ENCODE measurements at regions not wholly inside any gene's neighbourhood (a gene's known extent, or its start where the extent isn't known, plus 50 kb on each side); places are given as distances from the start of the nearest gene placed in this dataset. TPM values are rescaled to one million over a fixed set of nuclear protein-coding genes. Genes with fewer than 3 reads are reported as not detected.
A peak's percentile ranks its signal among the peaks of the same experiment; 100 is the strongest.
"Not testable (repeated sequence)": the region's sequence is repeated elsewhere in the genome, so short reads cannot be mapped to it uniquely, and the experiment has no call there.

- FAIRE-seq, result no peak
- DNase-seq (ENCODE audit: low spot score in 2 of 2), result peak; percentile 0
These were observed 89.5 kb upstream of the ZNF519 start for GRCh38 chr18:14221689-14222088.

DNA sequence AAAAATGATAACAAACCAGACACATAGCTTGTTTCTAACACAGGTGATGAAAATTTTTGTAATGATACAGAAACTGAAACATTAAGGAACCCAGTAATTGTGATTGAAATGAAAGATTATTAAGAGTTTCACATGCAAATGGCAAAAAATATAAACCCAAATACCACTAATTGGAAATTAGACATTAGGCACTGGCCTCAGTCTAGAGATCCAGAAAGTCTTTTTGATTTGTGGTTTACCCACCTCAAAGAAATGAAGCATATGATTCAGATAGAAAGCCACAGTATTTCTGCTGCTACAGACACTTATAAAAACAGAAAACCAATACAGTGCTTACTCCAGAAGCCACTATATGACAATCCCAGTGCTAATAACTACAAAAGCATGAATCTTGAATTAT, 83.7 kb upstream of the ZNF519 start:
- FAIRE-seq, result not testable (repeated sequence)

DNA sequence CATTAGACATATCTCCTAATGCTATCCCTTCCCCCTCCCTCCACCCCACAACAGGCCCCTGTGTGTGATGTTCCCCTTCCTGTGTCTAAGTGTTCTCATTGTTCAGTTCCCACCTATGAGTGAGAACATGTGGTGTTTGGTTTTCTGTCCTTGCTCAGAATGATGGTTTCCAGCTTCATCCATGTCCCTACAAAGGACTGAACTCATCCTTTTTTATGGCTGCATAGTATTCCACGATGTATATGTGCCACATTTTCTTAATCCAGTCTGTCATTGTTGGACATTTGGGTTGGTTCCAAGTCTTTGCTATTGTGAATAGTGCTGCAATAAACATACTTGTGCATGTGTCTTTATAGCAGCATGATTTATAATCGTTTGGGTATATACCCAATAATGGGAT, 71.2 kb upstream of the ZNF519 start:
- not testable (repeated sequence) for FAIRE-seq

More for the DNA sequence above, 83.7 kb upstream of the ZNF519 start:
- not testable (repeated sequence) for DNase-seq (ENCODE audit: low spot score in 2 of 2)

DNA sequence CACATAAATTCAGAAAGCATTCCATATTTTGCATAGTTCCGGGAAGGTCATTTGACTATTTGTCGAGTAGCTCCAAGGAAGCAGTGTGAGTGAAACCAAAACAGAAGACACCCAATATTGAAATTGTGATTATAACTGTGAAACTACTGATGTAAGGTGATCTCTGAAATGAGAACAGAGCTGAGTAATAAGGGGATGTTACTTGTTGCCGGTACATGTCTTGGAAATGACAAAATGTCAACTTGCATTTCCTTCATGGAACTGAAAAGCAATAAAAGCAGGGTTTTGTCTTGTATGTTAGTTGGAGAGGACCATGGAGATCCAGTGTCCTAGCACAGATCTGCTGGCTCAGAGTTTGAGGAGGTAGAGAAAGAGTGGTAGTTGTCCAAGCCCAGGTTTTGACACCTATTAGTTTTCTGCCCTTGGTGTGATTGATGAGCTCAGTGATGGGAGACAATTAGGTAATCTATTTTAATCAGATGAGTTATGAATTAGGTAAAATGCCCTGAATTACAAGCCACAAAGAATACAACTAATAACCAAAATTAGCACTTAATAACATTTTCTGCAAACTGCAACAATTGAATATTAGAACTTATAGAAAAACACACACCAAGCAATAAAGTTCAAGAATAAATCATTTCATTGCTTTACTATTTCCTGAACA, 58.7 kb upstream of the ZNF519 start:
- DNase-seq (ENCODE audit: low spot score in 2 of 2), result not testable (repeated sequence)
- FAIRE-seq, result peak; percentile 17

More for the DNA sequence above, 71.2 kb upstream of the ZNF519 start:
- not testable (repeated sequence) for DNase-seq (ENCODE audit: low spot score in 2 of 2)

- FAIRE-seq (no peak), DNase-seq (ENCODE audit: low spot score in 2 of 2) (no peak)
These were observed 57.6 kb upstream of the ZNF519 start for GRCh38 chr18:14189858-14190257.

DNA sequence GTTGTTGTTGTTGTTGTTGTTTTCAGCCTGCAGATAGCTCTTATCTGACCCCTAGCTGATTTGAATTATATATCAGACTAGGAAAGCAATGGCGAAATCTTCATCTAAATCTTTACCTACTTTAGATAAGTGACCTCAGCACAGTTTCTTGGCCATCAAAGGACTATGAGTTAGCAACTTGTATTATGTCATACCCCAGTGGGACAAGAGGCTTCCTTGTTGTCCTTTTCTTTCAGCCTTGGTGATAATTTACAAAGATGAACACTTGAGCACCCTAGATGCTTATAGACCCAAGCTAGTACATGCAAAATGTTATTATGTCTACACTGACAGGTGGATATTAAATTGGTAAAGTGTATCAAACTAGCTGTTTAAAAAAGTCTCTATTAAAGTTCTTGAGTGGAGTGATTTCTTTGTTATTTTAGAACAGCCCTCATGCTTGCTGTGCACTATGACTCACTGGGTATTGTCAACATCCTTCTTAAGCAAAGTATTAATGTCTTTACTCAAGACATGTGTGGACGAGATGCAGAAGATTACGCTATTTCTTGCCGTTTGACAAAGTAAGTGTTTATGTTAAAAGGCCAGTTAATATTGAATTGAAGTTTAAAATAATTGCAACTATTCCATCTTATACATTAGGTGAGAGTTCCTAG, 56.6 kb upstream of the ZNF519 start:
- not testable (repeated sequence) for FAIRE-seq; DNase-seq (ENCODE audit: low spot score in 2 of 2)

Small RNAs in the stretch of these regions (small RNA-seq; reads per million reads assigned to genes)
- gene RNU6-316P, result not detected
